Stimulated activated naive CD8-positive, alpha-beta T cell treated with anti-CD3 and anti-CD28 coated beads, Interleukin-15, Interleukin-2, amounts not matched to agents 100 U/mL and 50 U/mL, for 24 hours (primary cell): ENCODE measurements at regions not wholly inside any gene's neighbourhood (a gene's known extent, or its start where the extent isn't known, plus 50 kb on each side); places are given as distances from the start of the nearest gene placed in this dataset.
A peak's percentile ranks its signal among the peaks of the same experiment; 100 is the strongest.
"Not testable (repeated sequence)": the region's sequence is repeated elsewhere in the genome, so short reads cannot be mapped to it uniquely, and the experiment has no call there.

Experiments used
- ATAC-seq: fragments of 150-1000 bp; cut with Tn5 transposase; one replicate; pipeline ENCODE4 v1.10.0; 2021
- DNase-seq: peaks from one replicate; pipeline ENCODE4 v3.0.0; 2021

GRCh38 chr13:43946281-43946680 lies 66.6 kb downstream of the LACC1 start:
- ATAC-seq (no peak), DNase-seq (no peak)

DNA sequence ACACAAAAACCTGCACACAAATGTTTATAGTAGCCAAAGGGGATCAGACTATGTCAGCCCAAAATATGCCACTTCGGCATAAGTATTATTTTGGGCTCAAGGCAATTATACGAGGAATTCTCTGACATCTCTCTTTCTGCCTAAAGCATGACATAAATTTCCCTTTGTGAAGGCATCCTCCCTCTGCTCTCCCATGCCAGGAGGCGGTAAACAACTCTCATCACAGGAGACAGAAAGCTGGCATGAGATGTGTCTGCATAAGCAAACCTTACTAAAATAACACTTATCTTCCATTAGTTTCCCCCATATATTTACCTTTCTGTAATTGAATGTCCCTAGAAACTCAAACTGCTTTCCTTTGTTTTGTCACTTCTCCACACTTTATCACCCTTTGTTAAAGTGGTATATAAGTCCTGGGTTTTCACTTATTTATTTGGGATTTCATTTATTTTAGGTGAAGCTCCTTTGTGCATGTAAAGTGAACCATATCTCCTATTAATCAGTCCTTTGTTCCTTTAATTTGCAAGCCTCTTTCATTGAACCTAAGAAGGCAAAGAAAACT lies 68.3 kb downstream of the LACC1 start:
- no peak for ATAC-seq
- no peak for DNase-seq

- DNase-seq, result no peak
- ATAC-seq, result no peak
Measured at GRCh38 chr13:43953370-43953769, 73.7 kb downstream of the LACC1 start.

- DNase-seq, ATAC-seq: not testable (repeated sequence)
Measured at GRCh38 chr13:43956975-43957374, 77.3 kb downstream of the LACC1 start.

GRCh38 chr13:43959291-43959690 lies 79.6 kb downstream of the LACC1 start:
- DNase-seq (no peak), ATAC-seq (no peak)

GRCh38 chr13:43961909-43962308 lies 82.2 kb downstream of the LACC1 start:
- ATAC-seq (no peak), DNase-seq (no peak)

DNA sequence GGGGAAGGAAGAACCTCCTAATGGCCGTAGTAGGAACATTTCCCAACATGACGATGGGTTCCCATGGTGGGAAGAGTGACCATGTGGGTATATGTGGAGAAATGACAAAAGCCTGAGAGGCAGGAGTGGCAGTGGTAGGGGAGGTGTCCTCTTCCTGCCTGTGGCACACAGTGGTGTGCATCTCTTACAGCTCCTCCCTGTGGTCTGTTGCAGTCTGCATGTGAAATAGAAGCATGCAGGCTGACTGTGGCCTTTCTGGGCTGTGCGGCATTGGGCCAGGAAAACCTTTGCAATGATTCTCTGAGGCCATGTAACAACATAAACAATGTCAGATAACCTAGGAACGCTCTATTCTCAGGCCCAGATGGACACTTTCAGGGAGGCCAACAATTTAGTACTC lies 84.0 kb downstream of the LACC1 start:
- no peak for DNase-seq
- no peak for ATAC-seq

DNA sequence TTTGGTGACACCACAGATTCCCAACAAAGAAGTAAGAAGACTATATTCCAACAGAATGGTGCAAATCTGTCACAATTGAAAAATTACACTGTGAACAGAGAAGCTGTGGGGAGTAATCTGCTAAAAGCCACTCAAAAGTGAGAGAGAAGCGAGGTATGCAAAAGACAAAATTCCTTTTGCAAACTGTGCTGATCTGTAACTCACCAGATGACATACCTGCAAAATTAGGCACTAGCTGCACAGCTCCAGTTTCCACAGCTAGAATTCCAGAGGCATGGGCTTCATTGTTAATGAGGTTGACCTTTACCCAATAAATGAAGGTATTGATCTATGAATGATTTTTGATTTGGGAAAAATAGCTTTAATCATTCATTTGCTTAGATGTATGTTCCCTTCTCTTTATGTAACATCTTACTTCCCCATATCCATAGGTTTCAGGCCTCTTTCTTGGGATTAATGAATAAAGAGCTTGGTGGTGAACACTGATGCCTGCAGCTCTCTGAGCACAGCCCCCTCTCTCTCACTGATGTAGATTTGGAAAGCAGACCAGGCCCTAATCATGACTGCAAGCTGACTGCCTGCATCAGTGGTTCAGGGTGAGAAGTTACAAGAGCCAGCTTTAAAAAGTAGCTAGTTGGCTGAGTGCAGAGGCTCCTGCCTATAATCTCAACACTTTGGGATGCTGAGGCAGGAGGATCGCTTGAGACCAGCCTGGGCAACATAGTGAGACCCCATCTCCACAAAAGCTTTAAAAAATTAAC lies 85.2 kb downstream of the LACC1 start:
- ATAC-seq (no peak), DNase-seq (no peak)

DNA sequence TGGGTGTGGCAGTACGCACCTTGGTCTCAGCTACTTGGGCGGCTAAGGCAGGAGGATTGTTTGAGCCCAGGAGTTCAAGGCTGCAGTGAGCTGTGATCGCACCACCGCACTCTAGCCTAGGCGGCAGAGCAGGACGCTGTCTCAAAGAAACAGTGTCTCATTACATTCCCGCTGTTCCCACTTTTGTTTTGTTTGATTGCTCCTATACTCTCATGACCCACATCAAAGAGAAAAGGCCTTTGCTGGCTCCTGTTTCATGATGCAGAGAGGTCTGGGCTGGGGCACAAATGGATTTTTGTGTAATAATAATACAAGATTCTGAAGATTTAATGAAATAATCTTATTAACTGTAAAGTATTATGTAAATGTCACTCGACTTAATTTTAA lies 85.7 kb downstream of the LACC1 start:
- ATAC-seq (no peak), DNase-seq (no peak)

- DNase-seq, result not testable (repeated sequence)
- peak; percentile 46 for ATAC-seq
Measured at GRCh38 chr13:43968251-43968942, 88.7 kb downstream of the LACC1 start.

- not testable (repeated sequence) for DNase-seq, ATAC-seq
Measured at GRCh38 chr13:43968943-43969690, 89.4 kb downstream of the LACC1 start.

DNA sequence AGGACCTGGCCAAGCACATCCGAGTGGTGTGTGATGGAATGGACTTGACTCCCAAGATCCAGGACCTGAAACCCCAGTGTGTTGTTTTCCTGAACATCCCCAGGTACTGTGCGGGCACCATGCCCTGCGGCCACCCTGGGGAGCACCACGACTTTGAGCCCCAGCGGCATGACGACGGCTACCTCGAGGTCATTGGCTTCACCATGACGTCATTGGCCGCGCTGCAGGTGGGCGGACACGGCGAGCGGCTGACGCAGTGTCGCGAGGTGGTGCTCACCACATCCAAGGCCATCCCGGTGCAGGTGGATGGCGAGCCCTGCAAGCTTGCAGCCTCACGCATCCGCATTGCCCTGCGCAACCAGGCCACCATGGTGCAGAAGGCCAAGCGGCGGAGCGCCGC lies 90.2 kb downstream of the LACC1 start:
- ATAC-seq, DNase-seq: not testable (repeated sequence)

DNA sequence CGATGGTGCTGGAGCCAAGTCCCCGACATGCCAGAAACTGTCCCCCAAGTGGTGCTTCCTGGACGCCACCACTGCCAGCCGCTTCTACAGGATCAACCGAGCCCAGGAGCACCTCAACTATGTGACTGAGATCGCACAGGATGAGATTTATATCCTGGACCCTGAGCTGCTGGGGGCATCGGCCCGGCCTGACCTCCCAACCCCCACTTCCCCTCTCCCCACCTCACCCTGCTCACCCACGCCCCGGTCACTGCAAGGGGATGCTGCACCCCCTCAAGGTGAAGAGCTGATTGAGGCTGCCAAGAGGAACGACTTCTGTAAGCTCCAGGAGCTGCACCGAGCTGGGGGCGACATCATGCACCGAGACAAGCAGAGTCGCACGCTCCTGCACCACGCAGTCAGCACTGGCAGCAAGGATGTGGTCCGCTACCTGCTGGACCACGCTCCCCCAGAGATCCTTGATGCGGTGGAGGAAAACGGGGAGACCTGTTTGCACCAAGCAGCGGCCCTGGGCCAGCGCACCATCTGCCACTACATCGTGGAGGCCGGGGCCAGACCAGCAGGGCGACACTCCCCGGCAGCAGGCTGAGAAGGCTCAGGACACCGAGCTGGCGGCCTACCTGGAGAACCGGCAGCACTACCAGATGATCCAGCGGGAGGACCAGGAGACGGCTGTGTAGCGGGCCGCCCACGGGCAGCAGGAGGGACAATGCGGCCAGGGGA lies 91.0 kb downstream of the LACC1 start:
- ATAC-seq, DNase-seq: not testable (repeated sequence)

DNA sequence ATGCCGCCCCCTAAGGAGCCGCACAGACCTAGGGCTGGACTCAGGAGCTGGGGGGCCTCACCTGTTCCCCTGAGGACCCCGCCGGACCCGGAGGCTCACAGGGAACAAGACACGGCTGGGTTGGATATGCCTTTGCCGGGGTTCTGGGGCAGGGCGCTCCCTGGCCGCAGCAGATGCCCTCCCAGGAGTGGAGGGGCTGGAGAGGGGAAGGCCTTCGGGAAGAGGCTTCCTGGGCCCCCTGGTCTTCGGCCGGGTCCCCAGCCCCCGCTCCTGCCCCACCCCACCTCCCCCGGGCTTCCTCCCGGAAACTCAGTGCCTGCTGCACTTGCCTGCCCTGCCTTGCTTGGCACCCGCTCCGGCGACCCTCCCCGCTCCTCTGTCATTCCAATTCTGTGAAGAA lies 91.6 kb downstream of the LACC1 start:
- not testable (repeated sequence) for ATAC-seq, DNase-seq

DNA sequence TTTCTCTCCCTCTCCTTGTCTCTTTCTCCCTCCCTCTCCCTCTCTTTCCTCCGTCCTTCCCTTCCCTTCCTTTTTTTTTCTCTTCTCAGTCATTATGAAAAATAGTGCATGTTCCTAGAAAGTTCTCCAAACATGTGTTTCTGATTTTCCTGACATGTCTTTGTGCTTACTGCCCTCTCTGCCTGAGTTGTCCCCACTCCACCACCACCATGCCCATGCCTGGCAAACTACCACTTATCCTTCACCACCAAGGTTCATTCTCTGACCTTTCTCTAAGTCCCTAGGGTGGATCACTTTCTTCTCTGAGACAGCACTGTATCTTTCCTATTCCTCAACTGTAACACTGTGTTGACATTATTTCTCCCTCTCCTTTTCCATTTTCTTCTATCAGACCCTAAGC lies 98.2 kb downstream of the LACC1 start:
- ATAC-seq, result no peak
- DNase-seq, result no peak

DNA sequence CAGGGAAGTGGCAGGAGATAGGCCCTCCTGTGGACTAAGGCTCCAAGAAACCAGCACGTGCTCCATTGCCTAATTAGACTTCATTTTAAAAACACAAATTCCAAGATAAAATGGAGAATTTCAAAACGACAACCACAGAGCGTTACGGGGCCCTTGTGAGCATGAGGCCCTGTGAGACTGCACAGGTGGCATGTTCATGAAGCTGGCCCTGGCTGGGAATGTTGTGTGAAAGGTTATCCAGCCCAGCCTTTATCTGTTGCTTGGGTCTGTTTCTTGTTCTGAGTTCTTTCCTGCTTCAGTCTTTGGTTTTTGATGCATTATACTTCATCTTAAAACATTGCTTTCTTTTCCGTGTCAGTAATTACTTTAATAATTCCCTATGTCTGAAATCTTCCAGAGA lies 99.0 kb downstream of the LACC1 start:
- no peak for DNase-seq
- no peak for ATAC-seq

GRCh38 chr13:43979492-43979891 lies 99.8 kb downstream of the LACC1 start:
- DNase-seq (no peak), ATAC-seq (no peak)

GRCh38 chr13:43980587-43980986 lies 100.9 kb downstream of the LACC1 start:
- no peak for DNase-seq
- ATAC-seq, result no peak

GRCh38 chr13:43981091-43981490 lies 101.4 kb downstream of the LACC1 start:
- ATAC-seq, result no peak

GRCh38 chr13:43981512-43982301 lies 102.0 kb downstream of the LACC1 start:
- no peak for ATAC-seq
- DNase-seq, result no peak

More at GRCh38 chr13:43981091-43981490, 101.4 kb downstream of the LACC1 start:
- no peak for DNase-seq

GRCh38 chr13:43983373-43983772 lies 103.7 kb downstream of the LACC1 start:
- DNase-seq, result no peak
- ATAC-seq, result no peak
